GM12878 (cell line): ENCODE measurements at regions not wholly inside any gene's neighbourhood (a gene's known extent, or its start where the extent isn't known, plus 50 kb on each side); places are given as distances from the start of the nearest gene placed in this dataset.

Experiments
- ATAC-seq: fragments of 200-7000 bp; cut with Tn5 transposase; 3 replicates; pipeline ENCODE4 v1.9.1; 2020; ENCODE audit warnings: mild to moderate bottlenecking, moderate library complexity
- BruUV-seq: library from RNA; stranded (reverse); fragments of 400-500 nt; replicated peaks from 2 replicates; lab custom pipeline; 2021; lab: Mats Ljungman, UMichigan
- CTCF ChIA-PET: fragments of 300-600 bp; sonication (Branson Sonifier 250); formaldehyde crosslinking; extraction: SDS; loops from one replicate; lab custom pipeline; 2021; ENCODE audit warnings: inconsistent platforms; lab: Yijun Ruan, JAX
- POLR2A ChIA-PET: fragments of 350-600 bp; formaldehyde crosslinking; extraction: SDS; loops from one replicate; lab custom pipeline; 2021; ENCODE audit warnings: inconsistent platforms; lab: Charles Lee
- RAD21 ChIA-PET: fragments of 300-600 bp; sonication (Branson Sonifier 250); formaldehyde crosslinking; loops from one replicate; lab custom pipeline; 2023; ENCODE audit warnings: antibody characterized with exemption; ENCODE audit not compliant: unreplicated experiment; lab: Charles Lee
- SMC1A ChIA-PET: fragments of 300-600 bp; sonication (Branson Sonifier 250); formaldehyde crosslinking; loops from one replicate; lab custom pipeline; 2023; ENCODE audit not compliant: unreplicated experiment, uncharacterized antibody; lab: Charles Lee
- DNase-seq: peaks from one replicate; pipeline ENCODE4 v3.0.0-alpha.2; 2011; ENCODE audit warnings: low read depth, low spot score
- FAIRE-seq: peaks from 3 replicates; lab custom pipeline; 2011; peaks lifted over from hg19 to GRCh38; lab: Jason Lieb, UNC
- H2AFZ ChIP-seq: 2 replicates; pipeline ENCODE4 v1.6.0; 2011; ENCODE audit warnings: low read depth, low read length, control low read depth; ENCODE audit not compliant: control insufficient read depth
- H3K27ac ChIP-seq: 2 replicates; pipeline ENCODE4 v1.5.1; 2011; ENCODE audit warnings: control low read depth; ENCODE audit not compliant: control insufficient read depth, insufficient read depth
- H3K27me3 ChIP-seq, 2 experiments: replicated peaks in 1 of 2; 2 replicates each; pipeline versions ENCODE4 v1.6.0 to v1.6.1; 2011; ENCODE audit warnings: low read length in 1 of 2; ENCODE audit not compliant: control insufficient read depth in 2 of 2, insufficient read depth in 2 of 2
- H3K36me3 ChIP-seq, 2 experiments: 2 replicates each; pipeline ENCODE4 v1.5.1; 2011; ENCODE audit warnings: low read length in 1 of 2; ENCODE audit not compliant: control insufficient read depth in 2 of 2, insufficient read depth in 2 of 2
- H3K4me1 ChIP-seq: 2 replicates; pipeline ENCODE4 v1.6.1; 2011; ENCODE audit warnings: mild to moderate bottlenecking, low read length, moderate library complexity, mixed read lengths; ENCODE audit not compliant: control insufficient read depth, insufficient read depth
- H3K4me2 ChIP-seq: 2 replicates; pipeline ENCODE4 v1.6.0; 2011; ENCODE audit warnings: control low read depth; ENCODE audit not compliant: control insufficient read depth, insufficient read depth
- H3K4me3 ChIP-seq: fragments of 200-600 bp; sonication (generic); 2 replicates; pipeline ENCODE4 v1.5.1; 2016
- H3K79me2 ChIP-seq: 2 replicates; pipeline ENCODE4 v1.6.0; 2011; ENCODE audit warnings: low read length; ENCODE audit not compliant: control insufficient read depth, insufficient read depth
- H3K9ac ChIP-seq: 2 replicates; pipeline ENCODE4 v1.8.0; 2011; ENCODE audit warnings: low read length, control low read depth, mixed read lengths; ENCODE audit not compliant: control insufficient read depth, insufficient read depth
- H3K9me3 ChIP-seq: replicated peaks from 3 replicates; pipeline ENCODE4 v1.5.1; 2011; ENCODE audit warnings: mild to moderate bottlenecking, low read length; ENCODE audit not compliant: control insufficient read depth, insufficient read depth
- H4K20me1 ChIP-seq: 2 replicates; pipeline ENCODE4 v1.6.0; 2011; ENCODE audit not compliant: control insufficient read depth, insufficient read depth
- CHD1 ChIP-seq: IDR thresholded peaks from 2 replicates; pipeline ENCODE4 v1.6.1; 2012; ENCODE audit warnings: low read depth, low read length, improper control_type of control experiment
- EED ChIP-seq: sonication (generic); IDR thresholded peaks from 2 replicates; pipeline ENCODE4 v1.6.1; 2016; ENCODE audit warnings: antibody characterized with exemption, low read depth
- HDAC2 ChIP-seq: fragments of 200-600 bp; sonication (generic); IDR thresholded peaks from 2 replicates; pipeline ENCODE4 v1.6.1; 2017
- IKZF1 ChIP-seq: fragments of 450-650 bp; conservative IDR thresholded peaks from 2 replicates; pipeline ENCODE4 v1.6.1; 2017; ENCODE audit warnings: antibody characterized with exemption, mild to moderate bottlenecking
- JUND ChIP-seq: IDR thresholded peaks from 2 replicates; pipeline ENCODE4 v1.6.1; 2012; ENCODE audit warnings: low read depth, mild to moderate bottlenecking, low read length, improper control_type of control experiment, moderate library complexity
- KDM1A ChIP-seq: fragments of 200-600 bp; sonication (generic); IDR thresholded peaks from 2 replicates; pipeline ENCODE4 v1.6.1; 2016; ENCODE audit warnings: borderline replicate concordance
- NR2C1 ChIP-seq: fragments of 450-650 bp; IDR thresholded peaks from 2 replicates; pipeline ENCODE4 v1.6.1; 2017; ENCODE audit warnings: antibody characterized with exemption, mild to moderate bottlenecking, moderate library complexity
- RUNX3 ChIP-seq: IDR thresholded peaks from 2 replicates; pipeline ENCODE4 v1.6.1; 2012; ENCODE audit warnings: low read length, inconsistent platforms
- SUZ12 ChIP-seq: fragments of 200-600 bp; sonication (generic); IDR thresholded peaks from one replicate; pipeline ENCODE4 v1.6.1; 2018; ENCODE audit warnings: antibody characterized with exemption, mild to moderate bottlenecking; ENCODE audit not compliant: unreplicated experiment
- WGBS: methylation state at CpG from one replicate; pipeline ENCODE4 v1.1.6; 2016; ENCODE audit warnings: low lambda C conversion rate; ENCODE audit not compliant: insufficient replicate concordance, insufficient coverage; ENCODE audit errors: missing lambda C conversion rate; 5-methylcytosine and 5-hydroxymethylcytosine counted together
- in situ Hi-C: fragments of 300-500 bp; cut with MboI; formaldehyde crosslinking; loops from 9 replicates; pipeline ENCODE4 v1.14.3; 2018; ENCODE audit warnings: mixed read lengths
- intact Hi-C: fragments of 100-400 bp; cut with micrococcal nuclease; formaldehyde crosslinking; loops from one replicate; pipeline ENCODE4 v1.14.2; 2022; ENCODE audit not compliant: unreplicated experiment

GRCh38 chr6:20325641-20326421 lies 75.8 kb upstream of the E2F3 start:
- RAD21 ChIA-PET: no interaction called here
- FAIRE-seq (no peak), ATAC-seq (no peak), DNase-seq (no peak)
- in situ Hi-C loops (no loop called here), intact Hi-C loops (no loop called here)
- Histone ChIP-seq H2AFZ (no peak overlapping the region), H4K20me1 (no peaks in the 10 kb centered on the region), H3K4me2 (no peak overlapping the region), H3K27me3 (no peaks in the 10 kb centered on the region), H3K36me3 (no peaks in the 10 kb centered on the region), H3K4me1 (no peaks in the 10 kb centered on the region), H3K79me2 (no peaks in the 10 kb centered on the region), H3K9ac (no peak overlapping the region), H3K27ac (no peak overlapping the region), H3K4me3 (no peak overlapping the region), H3K9me3 (peaks cover 3% of the 10 kb centered on the region; the same call in 2 of the 3 replicates)
- SMC1A ChIA-PET: interaction anchor here (0.9 to 2.1 kb wide), 4 partner anchors 10 to 79 kb away, joined by 3 to 10 read pairs (median 4); no protein-coding TSS in a partner anchor
- POLR2A ChIA-PET: no interaction called here
- no TSS peak for BruUV-seq
- TF ChIP-seq NR2C1 (no peak), IKZF1 (no peak), SUZ12 (no peak), RUNX3 (no peak), JUND (no peak), CHD1 (no peak), EED (no peak), KDM1A (no peak), HDAC2 (no peak)
- WGBS: 42% methylated on average over 6 of the region's 6 CpGs
- CTCF ChIA-PET: interaction anchor here (0.9 to 1.7 kb wide), 2 partner anchors 15 to 203 kb away, joined by 3 to 5 read pairs; no protein-coding TSS in a partner anchor
